ENCODE measurements at regions not wholly inside any gene's neighbourhood (a gene's known extent, or its start where the extent isn't known, plus 50 kb on each side); places are given as distances from the start of the nearest gene placed in this dataset.

- no peaks in the 10 kb centered on the region for H3K36me3 ChIP-seq (replicated peaks; ENCODE audit: control insufficient read depth, insufficient read depth, low read length)
- H3K27me3 ChIP-seq (ENCODE audit: control insufficient read depth, insufficient read depth, low read length): no peaks in the 10 kb centered on the region
- H3K4me3 ChIP-seq (ENCODE audit: insufficient read depth, low read depth, low read length): no peak overlapping the region
- DNase-seq: no peak
Measured at GRCh38 chr6:10073341-10073740, 341.5 kb downstream of the TFAP2A start.

- Histone ChIP-seq H3K4me3 (ENCODE audit: insufficient read depth, low read depth, low read length) (no peak overlapping the region), H3K27me3 (ENCODE audit: control insufficient read depth, insufficient read depth, low read length) (no peaks in the 10 kb centered on the region), H3K36me3 (replicated peaks; ENCODE audit: control insufficient read depth, insufficient read depth, low read length) (no peaks in the 10 kb centered on the region)
- DNase-seq: no peak
Measured at GRCh38 chr6:10071631-10072220, 343.1 kb downstream of the TFAP2A start.

- H3K36me3 ChIP-seq (replicated peaks; ENCODE audit: control insufficient read depth, insufficient read depth, low read length): no peaks in the 10 kb centered on the region
- H3K4me3 ChIP-seq (ENCODE audit: insufficient read depth, low read depth, low read length): no peak overlapping the region
- H3K27me3 ChIP-seq (ENCODE audit: control insufficient read depth, insufficient read depth, low read length): no peaks in the 10 kb centered on the region
- no peak for DNase-seq
Measured at GRCh38 chr6:10060004-10060403, 354.9 kb downstream of the TFAP2A start.

DNA sequence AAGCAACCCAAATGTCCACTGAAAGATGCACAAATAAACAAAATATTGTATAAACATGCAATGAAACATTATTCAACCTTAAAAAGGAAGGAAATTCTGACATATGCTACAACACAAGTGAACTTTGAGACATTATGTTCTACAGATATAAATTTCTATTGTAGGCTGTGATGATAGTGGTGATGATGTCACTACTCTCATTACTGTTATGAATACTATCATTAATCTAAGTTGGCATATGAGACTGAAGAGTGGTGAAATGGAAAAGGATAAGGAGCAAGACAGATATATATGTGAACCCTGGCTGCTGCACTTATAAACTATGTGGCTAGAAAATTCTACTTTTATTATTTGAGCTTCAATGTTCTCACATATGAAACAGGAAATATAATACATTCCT is 360.2 kb downstream of the TFAP2A start:
- DNase-seq: no peak
- Histone ChIP-seq H3K4me3 (ENCODE audit: insufficient read depth, low read depth, low read length) (no peak overlapping the region), H3K27me3 (ENCODE audit: control insufficient read depth, insufficient read depth, low read length) (no peaks in the 10 kb centered on the region), H3K36me3 (replicated peaks; ENCODE audit: control insufficient read depth, insufficient read depth, low read length) (no peaks in the 10 kb centered on the region)

DNA sequence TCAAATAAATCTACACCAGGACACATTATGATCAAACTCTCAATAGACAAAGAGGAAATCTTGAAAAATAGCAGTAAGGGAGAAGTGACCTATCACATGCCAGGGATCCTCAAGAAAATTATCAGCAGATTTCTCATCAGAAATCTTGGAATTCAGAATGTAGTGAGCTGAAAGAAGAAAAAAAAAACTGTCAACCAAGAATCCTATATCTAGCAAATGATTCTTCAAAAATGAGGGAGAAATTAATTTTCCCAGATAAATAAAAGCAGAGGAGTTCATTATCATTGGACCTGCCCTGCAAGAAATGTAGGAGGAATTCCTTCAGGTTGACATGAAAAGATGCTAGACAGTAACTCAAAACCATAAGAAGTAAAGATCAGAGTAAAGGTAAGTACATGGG is 363.6 kb downstream of the TFAP2A start:
- DNase-seq: no peak
- H3K27me3 ChIP-seq (ENCODE audit: control insufficient read depth, insufficient read depth, low read length): no peaks in the 10 kb centered on the region
- no peaks in the 10 kb centered on the region for H3K36me3 ChIP-seq (replicated peaks; ENCODE audit: control insufficient read depth, insufficient read depth, low read length)
- H3K4me3 ChIP-seq (ENCODE audit: insufficient read depth, low read depth, low read length): no peak overlapping the region

DNA sequence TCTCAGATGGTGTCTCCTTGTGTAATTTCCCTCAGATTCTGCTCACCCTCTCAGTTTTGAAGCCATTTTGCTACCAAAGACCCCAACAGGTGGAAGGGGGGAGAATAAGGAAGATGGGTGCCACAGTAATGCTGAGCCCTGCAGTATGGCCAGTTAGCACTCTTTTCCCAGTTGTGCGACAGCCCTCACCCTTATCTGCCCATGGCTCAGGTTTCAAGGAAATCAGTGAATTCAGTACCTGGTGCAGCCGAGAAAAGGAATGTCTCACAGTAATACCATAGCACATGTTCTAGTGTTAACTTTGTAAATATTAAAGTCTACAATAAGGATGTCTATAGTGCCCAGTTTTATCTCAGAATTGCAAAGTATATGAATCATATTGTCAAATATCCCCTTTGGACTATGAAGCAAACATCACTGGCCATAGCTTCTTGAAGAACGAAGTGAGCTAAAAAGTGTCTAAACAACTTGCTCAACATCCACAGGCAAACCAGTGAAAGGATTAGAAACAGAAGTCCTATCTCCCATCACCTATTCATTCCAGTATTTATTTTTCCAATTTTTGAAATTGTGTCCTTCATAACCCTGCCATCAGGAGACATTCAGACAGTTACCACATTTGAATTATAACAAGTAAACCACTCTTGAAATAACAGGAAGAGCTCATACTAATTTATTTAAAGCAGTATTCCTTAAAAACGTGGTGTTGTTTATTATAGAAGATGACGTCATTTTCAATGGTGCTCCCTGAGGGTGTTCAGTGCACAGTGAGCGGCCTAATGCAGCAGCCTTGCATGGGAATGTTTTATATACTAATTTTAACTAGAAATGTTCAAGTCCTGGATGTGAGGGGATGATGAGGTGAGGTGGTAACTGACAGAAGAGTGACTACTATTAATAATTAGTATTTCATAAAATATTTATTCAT is 366.2 kb downstream of the TFAP2A start:
- Histone ChIP-seq H3K27me3 (ENCODE audit: control insufficient read depth, insufficient read depth, low read length) (no peaks in the 10 kb centered on the region), H3K4me3 (ENCODE audit: insufficient read depth, low read depth, low read length) (no peak overlapping the region), H3K36me3 (replicated peaks; ENCODE audit: control insufficient read depth, insufficient read depth, low read length) (no peaks in the 10 kb centered on the region)
- no peak for DNase-seq

- no peak for DNase-seq
- no peaks in the 10 kb centered on the region for H3K27me3 ChIP-seq (ENCODE audit: control insufficient read depth, insufficient read depth, low read length)
- no peaks in the 10 kb centered on the region for H3K36me3 ChIP-seq (replicated peaks; ENCODE audit: control insufficient read depth, insufficient read depth, low read length)
- no peak overlapping the region for H3K4me3 ChIP-seq (ENCODE audit: insufficient read depth, low read depth, low read length)
Measured at GRCh38 chr6:10042280-10042679, 372.6 kb downstream of the TFAP2A start.

DNA sequence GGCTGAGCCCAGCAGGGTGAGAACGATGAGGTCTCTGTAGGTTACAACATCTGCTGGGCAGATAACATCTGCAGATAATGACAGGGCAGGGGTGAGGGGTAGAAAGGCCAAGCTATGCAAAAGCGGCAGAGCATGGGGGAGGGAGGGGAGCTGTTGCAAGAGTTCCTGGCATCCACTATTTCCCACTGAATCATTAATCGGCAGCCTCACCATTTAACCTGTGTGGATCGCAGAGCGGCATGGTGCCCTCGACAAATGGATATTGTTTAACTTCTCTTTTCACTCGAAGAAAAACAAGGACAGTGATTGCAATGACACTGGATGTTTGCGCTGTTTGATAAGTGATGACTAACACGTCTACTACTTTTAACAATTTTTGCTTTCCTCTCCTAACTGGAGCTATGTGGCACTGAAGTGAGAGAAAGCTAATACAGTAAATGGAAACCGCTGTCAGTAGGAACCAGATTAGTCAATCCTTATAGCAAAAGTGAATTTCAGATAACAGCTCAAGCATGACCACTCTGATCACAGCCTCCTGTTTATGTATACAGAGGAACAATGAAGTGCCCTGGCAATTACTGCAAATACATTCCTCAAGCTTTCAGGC is 381.5 kb downstream of the TFAP2A start:
- no peak overlapping the region for H3K4me3 ChIP-seq (ENCODE audit: insufficient read depth, low read depth, low read length)
- peak; percentile 2 for DNase-seq
- H3K36me3 ChIP-seq (replicated peaks; ENCODE audit: control insufficient read depth, insufficient read depth, low read length): no peaks in the 10 kb centered on the region
- no peaks in the 10 kb centered on the region for H3K27me3 ChIP-seq (ENCODE audit: control insufficient read depth, insufficient read depth, low read length)

DNA sequence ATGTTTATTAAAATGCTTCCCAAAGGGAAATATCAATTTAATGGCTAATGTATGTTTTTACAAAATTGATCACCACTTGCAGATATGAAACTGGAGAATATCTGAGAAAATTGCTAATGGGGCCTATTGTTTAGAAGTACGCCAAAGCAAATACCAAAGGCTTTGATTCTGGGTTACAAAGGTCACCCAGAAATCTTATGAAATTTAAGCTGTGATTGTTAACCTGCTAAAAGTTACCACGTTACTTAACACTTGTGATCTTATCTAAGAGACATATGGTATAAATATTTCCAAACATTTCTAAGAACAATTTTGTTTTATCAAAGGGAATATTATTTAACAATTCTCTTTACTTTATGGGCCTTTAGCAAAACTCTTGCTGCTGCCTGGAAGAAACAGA is 383.3 kb downstream of the TFAP2A start:
- no peak overlapping the region for H3K4me3 ChIP-seq (ENCODE audit: insufficient read depth, low read depth, low read length)
- DNase-seq: no peak
- H3K36me3 ChIP-seq (replicated peaks; ENCODE audit: control insufficient read depth, insufficient read depth, low read length): no peaks in the 10 kb centered on the region
- no peaks in the 10 kb centered on the region for H3K27me3 ChIP-seq (ENCODE audit: control insufficient read depth, insufficient read depth, low read length)

DNA sequence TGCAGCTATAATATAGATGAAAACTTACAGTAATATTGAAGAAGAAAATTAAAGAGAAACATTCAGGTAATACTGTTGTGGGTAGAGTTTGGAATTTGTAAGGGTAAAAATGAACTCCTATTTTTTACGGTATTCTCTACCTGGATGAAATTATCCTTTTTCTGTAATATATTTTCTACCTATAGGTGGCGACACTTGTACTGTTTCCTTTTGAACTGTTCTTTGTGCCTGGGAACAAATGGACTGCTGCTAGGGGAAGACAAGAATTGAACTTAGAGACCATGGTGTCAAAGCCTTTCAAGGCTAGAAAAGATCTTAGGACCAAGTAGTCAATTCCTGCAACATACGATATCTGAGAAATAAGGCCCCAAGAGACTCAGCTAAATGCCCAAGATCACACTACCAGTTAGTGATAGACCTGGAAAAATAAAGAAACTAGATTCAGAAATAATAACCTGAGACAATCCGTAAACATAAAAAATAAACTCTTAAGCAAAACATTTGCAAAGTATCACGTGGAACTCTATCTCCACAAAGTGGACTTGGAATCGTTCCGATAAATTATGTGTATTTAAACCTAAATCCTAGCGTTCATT is 383.8 kb downstream of the TFAP2A start:
- Histone ChIP-seq H3K36me3 (replicated peaks; ENCODE audit: control insufficient read depth, insufficient read depth, low read length) (no peaks in the 10 kb centered on the region), H3K27me3 (ENCODE audit: control insufficient read depth, insufficient read depth, low read length) (no peaks in the 10 kb centered on the region), H3K4me3 (ENCODE audit: insufficient read depth, low read depth, low read length) (no peak overlapping the region)
- DNase-seq: peak; percentile 33

DNA sequence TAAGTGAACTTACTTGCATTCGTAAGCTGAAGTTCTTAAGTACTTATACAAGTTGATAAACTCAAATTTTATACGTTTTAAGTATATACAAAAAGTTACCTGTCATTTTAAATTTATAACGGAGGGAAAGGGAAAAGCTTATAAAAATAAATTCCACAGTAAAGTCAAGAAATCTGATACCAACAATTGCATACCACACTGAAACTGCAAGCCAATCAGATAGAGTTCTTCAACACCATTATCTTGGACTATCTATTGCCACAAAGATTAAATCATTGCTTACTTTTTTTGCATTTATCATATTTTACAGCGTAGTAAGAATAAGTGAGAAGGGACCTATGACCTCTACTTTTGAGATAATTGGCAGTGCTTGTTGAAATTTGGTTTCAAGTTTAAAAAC is 386.7 kb downstream of the TFAP2A start:
- H3K27me3 ChIP-seq (ENCODE audit: control insufficient read depth, insufficient read depth, low read length): no peaks in the 10 kb centered on the region
- H3K4me3 ChIP-seq (ENCODE audit: insufficient read depth, low read depth, low read length): no peak overlapping the region
- DNase-seq: no peak
- H3K36me3 ChIP-seq (replicated peaks; ENCODE audit: control insufficient read depth, insufficient read depth, low read length): no peaks in the 10 kb centered on the region

DNA sequence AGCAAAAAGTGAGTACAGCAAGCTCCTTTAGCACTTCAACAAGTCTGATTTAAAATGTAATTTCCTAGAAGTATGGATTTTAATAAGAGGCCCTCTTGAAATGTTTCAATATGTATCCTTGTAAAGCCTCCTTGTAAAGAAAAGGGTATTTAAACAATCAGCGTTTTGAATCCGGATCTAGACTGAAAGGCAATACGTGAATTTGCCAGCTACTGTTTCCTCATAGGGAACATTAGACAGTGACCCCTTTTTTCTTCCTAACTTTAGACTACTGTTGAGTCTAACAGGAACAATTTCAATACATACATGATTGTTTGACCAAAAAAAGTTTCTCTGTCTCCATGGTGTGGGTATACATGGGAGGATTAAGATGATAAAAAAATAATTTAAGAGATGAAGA is 395.0 kb downstream of the TFAP2A start:
- Histone ChIP-seq H3K27me3 (ENCODE audit: control insufficient read depth, insufficient read depth, low read length) (no peaks in the 10 kb centered on the region), H3K4me3 (ENCODE audit: insufficient read depth, low read depth, low read length) (no peak overlapping the region), H3K36me3 (replicated peaks; ENCODE audit: control insufficient read depth, insufficient read depth, low read length) (no peaks in the 10 kb centered on the region)
- DNase-seq: no peak

- no peaks in the 10 kb centered on the region for H3K27me3 ChIP-seq (ENCODE audit: control insufficient read depth, insufficient read depth, low read length)
- no peaks in the 10 kb centered on the region for H3K36me3 ChIP-seq (replicated peaks; ENCODE audit: control insufficient read depth, insufficient read depth, low read length)
- no peak for DNase-seq
- H3K4me3 ChIP-seq (ENCODE audit: insufficient read depth, low read depth, low read length): no peak overlapping the region
Measured at GRCh38 chr6:10014557-10014956, 400.3 kb downstream of the TFAP2A start.

DNA sequence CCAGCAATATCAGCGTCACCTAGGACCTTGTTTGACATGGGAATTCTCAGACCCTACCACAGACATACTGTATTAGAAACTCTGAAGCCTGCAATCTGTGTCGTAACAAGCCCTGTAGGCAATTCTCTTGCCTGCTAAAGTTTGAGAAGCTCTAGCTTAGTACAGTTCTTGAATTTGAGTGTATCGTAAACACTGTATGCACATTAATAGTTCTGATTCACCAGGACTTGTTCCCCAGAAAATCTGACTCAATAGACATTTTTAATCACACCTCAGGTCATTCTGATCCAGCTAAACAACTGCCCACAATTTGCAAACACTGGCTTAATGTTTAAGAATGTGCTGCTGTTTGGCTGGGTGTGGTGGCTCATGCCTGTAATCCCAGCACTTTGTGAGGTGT is 414.3 kb downstream of the TFAP2A start:
- H3K4me3 ChIP-seq (ENCODE audit: insufficient read depth, low read depth, low read length): no peak overlapping the region
- no peaks in the 10 kb centered on the region for H3K36me3 ChIP-seq (replicated peaks; ENCODE audit: control insufficient read depth, insufficient read depth, low read length)
- no peaks in the 10 kb centered on the region for H3K27me3 ChIP-seq (ENCODE audit: control insufficient read depth, insufficient read depth, low read length)
- DNase-seq: no peak

- DNase-seq: no peak
- H3K4me3 ChIP-seq (ENCODE audit: insufficient read depth, low read depth, low read length): no peak overlapping the region
- no peaks in the 10 kb centered on the region for H3K27me3 ChIP-seq (ENCODE audit: control insufficient read depth, insufficient read depth, low read length)
- no peaks in the 10 kb centered on the region for H3K36me3 ChIP-seq (replicated peaks; ENCODE audit: control insufficient read depth, insufficient read depth, low read length)
Measured at GRCh38 chr6:9999796-10000195, 415.1 kb downstream of the TFAP2A start.

Measured in H7 (cell line).